NT2/D1 (cell line): ENCODE measurements at regions not wholly inside any gene's neighbourhood (a gene's known extent, or its start where the extent isn't known, plus 50 kb on each side); places are given as distances from the start of the nearest gene placed in this dataset.
"Not testable (repeated sequence)": the region's sequence is repeated elsewhere in the genome, so short reads cannot be mapped to it uniquely, and the experiment has no call there.

Experiments used
- DNase-seq: peaks from one replicate; pipeline ENCODE4 v3.0.0-alpha.2; 2011; ENCODE audit warnings: low read depth, low spot score
- H3K27me3 ChIP-seq: 2 replicates; pipeline ENCODE4 v1.6.0; 2011; ENCODE audit warnings: mild to moderate bottlenecking; ENCODE audit not compliant: insufficient read length, insufficient read depth
- H3K36me3 ChIP-seq: 2 replicates; pipeline ENCODE4 v1.6.1; 2011; ENCODE audit warnings: mild to moderate bottlenecking, low read length, mixed read lengths; ENCODE audit not compliant: insufficient read depth, insufficient read length
- H3K4me1 ChIP-seq: 2 replicates; pipeline ENCODE4 v1.5.1; 2011; ENCODE audit not compliant: insufficient read depth, insufficient read length
- H3K4me3 ChIP-seq: 2 replicates; pipeline ENCODE4 v1.5.1; 2011; ENCODE audit warnings: low read depth; ENCODE audit not compliant: insufficient read length
- H3K9ac ChIP-seq: 2 replicates; pipeline ENCODE4 v1.6.0; 2011; ENCODE audit warnings: low read depth; ENCODE audit not compliant: insufficient read length
- H3K9me3 ChIP-seq: 2 replicates; pipeline ENCODE4 v1.5.1; 2011; ENCODE audit warnings: mild to moderate bottlenecking, low read length; ENCODE audit not compliant: insufficient read depth
- SUZ12 ChIP-seq: IDR thresholded peaks from 2 replicates; pipeline ENCODE4 v1.6.1; 2011; ENCODE audit not compliant: insufficient read length, insufficient read depth; ENCODE audit errors: extremely low read depth
- YY1 ChIP-seq: IDR thresholded peaks from 2 replicates; pipeline ENCODE4 v1.6.1; 2011; ENCODE audit not compliant: insufficient read length, insufficient read depth
- ZNF274 ChIP-seq: IDR thresholded peaks from 2 replicates; pipeline ENCODE4 v1.6.1; 2011; ENCODE audit warnings: mild to moderate bottlenecking, low read depth, low read length

- no peak for DNase-seq
- Histone ChIP-seq H3K36me3 (no peaks in the 10 kb centered on the region), H3K4me3 (no peak overlapping the region), H3K9me3 (peaks cover 6% of the 10 kb centered on the region; the same call in 1 of the 2 replicates), H3K27me3 (no peaks in the 10 kb centered on the region), H3K4me1 (no peaks in the 10 kb centered on the region), H3K9ac (no peak overlapping the region)
- TF ChIP-seq YY1 = no peak
- TF ChIP-seq SUZ12 = no peak
- TF ChIP-seq ZNF274 = no peak
Observed at GRCh38 chr1:89436856-89437255, 73.0 kb downstream of the GBP6 start.

GRCh38 chr1:89438301-89438700 is 74.4 kb downstream of the GBP6 start:
- not testable (repeated sequence) for H3K4me3 ChIP-seq, H3K9ac ChIP-seq, H3K27me3 ChIP-seq, H3K4me1 ChIP-seq, DNase-seq, H3K36me3 ChIP-seq, H3K9me3 ChIP-seq

GRCh38 chr1:89440911-89441310 is 77.1 kb downstream of the GBP6 start:
- H3K4me3 ChIP-seq = no peak overlapping the region
- H3K36me3 ChIP-seq = no peaks in the 10 kb centered on the region
- no peak for DNase-seq
- H3K9ac ChIP-seq = no peak overlapping the region
- H3K9me3 ChIP-seq = peaks cover 6% of the 10 kb centered on the region; the same call in 1 of the 2 replicates
- no peak for TF ChIP-seq SUZ12
- no peak for TF ChIP-seq YY1
- no peak for TF ChIP-seq ZNF274
- H3K27me3 ChIP-seq = no peaks in the 10 kb centered on the region
- H3K4me1 ChIP-seq = no peaks in the 10 kb centered on the region

GRCh38 chr1:89444791-89445190 is 79.8 kb upstream of the LRRC8B start:
- TF ChIP-seq YY1 (no peak), SUZ12 (no peak), ZNF274 (no peak)
- Histone ChIP-seq H3K9ac (no peak overlapping the region), H3K27me3 (no peaks in the 10 kb centered on the region), H3K4me3 (no peak overlapping the region), H3K4me1 (no peaks in the 10 kb centered on the region), H3K36me3 (no peaks in the 10 kb centered on the region), H3K9me3 (no peaks in the 10 kb centered on the region)
- no peak for DNase-seq

- Histone ChIP-seq H3K9me3 (no peaks in the 10 kb centered on the region), H3K4me1 (no peaks in the 10 kb centered on the region), H3K9ac (no peak overlapping the region), H3K4me3 (no peak overlapping the region), H3K36me3 (no peaks in the 10 kb centered on the region), H3K27me3 (no peaks in the 10 kb centered on the region)
- TF ChIP-seq SUZ12 (no peak), ZNF274 (no peak), YY1 (no peak)
- DNase-seq = no peak
Observed at GRCh38 chr1:89451011-89451410, 73.6 kb upstream of the LRRC8B start.

- no peak overlapping the region for H3K4me3 ChIP-seq
- H3K9ac ChIP-seq = no peak overlapping the region
- H3K4me1 ChIP-seq = no peaks in the 10 kb centered on the region
- no peak for TF ChIP-seq YY1
- TF ChIP-seq ZNF274 = no peak
- no peak for TF ChIP-seq SUZ12
- no peaks in the 10 kb centered on the region for H3K36me3 ChIP-seq
- no peak for DNase-seq
- no peaks in the 10 kb centered on the region for H3K27me3 ChIP-seq
- no peaks in the 10 kb centered on the region for H3K9me3 ChIP-seq
Observed at GRCh38 chr1:89453123-89453972, 71.3 kb upstream of the LRRC8B start.

- no peaks in the 10 kb centered on the region for H3K9me3 ChIP-seq
- H3K4me1 ChIP-seq = no peaks in the 10 kb centered on the region
- no peaks in the 10 kb centered on the region for H3K36me3 ChIP-seq
- H3K4me3 ChIP-seq = no peak overlapping the region
- no peak overlapping the region for H3K9ac ChIP-seq
- no peak for TF ChIP-seq YY1
- peak; percentile 13 for DNase-seq
- H3K27me3 ChIP-seq = no peaks in the 10 kb centered on the region
Observed at GRCh38 chr1:89454845-89455521, 69.6 kb upstream of the LRRC8B start.
